ENCODE measurements at regions not wholly inside any gene's neighbourhood (a gene's known extent, or its start where the extent isn't known, plus 50 kb on each side); places are given as distances from the start of the nearest gene placed in this dataset.

GRCh38 chr9:33721674-33722358 is 73.5 kb upstream of the PRSS3 start:
- no TSS peak for BruUV-seq (replicated peaks)
- in situ Hi-C loops (cut with HindIII; ENCODE audit: extremely low pct_ligation_motif_present, low pct_unique_long_range_greater_than_20kb) = loop anchor here (10.0 kb wide), 1 partner anchor 97 kb away; no protein-coding TSS in a partner anchor
- H3K27ac ChIP-seq (ENCODE audit: extremely low read length, insufficient read depth, low read length) = no peak overlapping the region
- WGBS (ENCODE audit: low lambda C conversion rate) = 39% methylated on average over 15 of the region's 32 CpGs
- DNase-seq (ENCODE audit: low spot score) (peak; percentile 67), FAIRE-seq (peak; percentile 96), ATAC-seq (peak; percentile 83)
- H3K9ac ChIP-seq (ENCODE audit: insufficient read depth, low read depth, low read length) = no peak overlapping the region
- intact Hi-C loops (cut with micrococcal nuclease; ENCODE audit: unreplicated experiment) = loop anchor here (1.0 to 2.0 kb wide), 2 partner anchors 98 to 105 kb away; no protein-coding TSS in a partner anchor
- no peaks in the 10 kb centered on the region for H3K79me2 ChIP-seq (ENCODE audit: insufficient read depth, low read length)
- ChIA-PET POLR2A (no interaction called here), CTCF (ENCODE audit: low intra/inter-chr PET ratio, low total read pairs) (interaction anchor here (0.6 to 6.6 kb wide), 7 partner anchors 16 to 347 kb away, joined by 3 to 163 read pairs (median 4); no protein-coding TSS in a partner anchor)
- H3K4me1 ChIP-seq (ENCODE audit: insufficient read depth, low read length) = peaks cover 14% of the 10 kb centered on the region
- no peaks in the 10 kb centered on the region for H4K20me1 ChIP-seq (ENCODE audit: insufficient read depth, low read length)
- H3K4me2 ChIP-seq (ENCODE audit: low read depth, low read length) = peak overlapping the region; percentile 71
- no peak overlapping the region for H2AFZ ChIP-seq (ENCODE audit: low read length)
- peaks cover 0 to 6% of the 10 kb centered on the region in 2 experiments; a peak in 3 of 5 replicates for H3K27me3 ChIP-seq (ENCODE audit: control insufficient read depth in 1 of 2, insufficient read depth in 2 of 2, low read length in 2 of 2)
- H3K9me3 ChIP-seq (ENCODE audit: low read length) = no peaks in the 10 kb centered on the region
- H3K36me3 ChIP-seq (replicated peaks in 1 of 2; ENCODE audit: control insufficient read depth in 1 of 2, insufficient read depth in 2 of 2, low read length in 2 of 2) = no peaks in the 10 kb centered on the region
- H3K4me3 ChIP-seq (replicated peaks in 1 of 3; ENCODE audit: insufficient read depth in 1 of 3, low read depth in 2 of 3, low read length in 3 of 3) = peak overlapping the region in 1 of 3 experiments; percentile 59; a peak in 2 of 6 replicates
- TF ChIP-seq ZNF10 (CRISPR knock-in tag; IDR thresholded peaks at IDR 0.05; ENCODE audit: borderline replicate concordance, low read depth) (no peak), JUND (CRISPR knock-in tag; IDR thresholded peaks at IDR 0.05) (peak; percentile 38; the same call in 1 of the 2 replicates), BCL6 (CRISPR knock-in tag; IDR thresholded peaks at IDR 0.05) (0 out of 2 replicates have a peak, but pooled peaks have one; percentile 16), YEATS4 (CRISPR knock-in tag; IDR thresholded peaks at IDR 0.05; ENCODE audit: borderline replicate concordance) (peak; percentile 72; the same call in 1 of the 2 replicates), ZNF44 (CRISPR knock-in tag; IDR thresholded peaks at IDR 0.05) (no peak), CBFB (CRISPR knock-in tag; IDR thresholded peaks at IDR 0.05) (peak; percentile 84; the same call in 1 of the 2 replicates), HMGXB4 (CRISPR knock-in tag; IDR thresholded peaks at IDR 0.05; ENCODE audit: borderline replicate concordance in 1 of 2, low read depth in 1 of 2) (peak; percentile 98), KDM4B (CRISPR knock-in tag; IDR thresholded peaks at IDR 0.05) (0 out of 2 replicates have a peak, but pooled peaks have one; percentile 41), CEBPZ (IDR thresholded peaks at IDR 0.05; ENCODE audit: low read length) (no peak), TFAP4 (IDR thresholded peaks at IDR 0.05; ENCODE audit: borderline replicate concordance, low read depth) (no peak), TMF1 (CRISPR knock-in tag; IDR thresholded peaks at IDR 0.05; ENCODE audit: low read depth) (no peak), SRSF4 (IDR thresholded peaks at IDR 0.05; ENCODE audit: low read depth, low read length, poor library complexity, severe bottlenecking) (no peak), BRD4 (CRISPR knock-in tag; IDR thresholded peaks at IDR 0.05) (0 out of 2 replicates have a peak, but pooled peaks have one; percentile 56)

Data from HepG2 (cell line).